ACHN (cell line): ENCODE measurements at regions not wholly inside any gene's neighbourhood (a gene's known extent, or its start where the extent isn't known, plus 50 kb on each side); places are given as distances from the start of the nearest gene placed in this dataset.

Experiments used
- DNase-seq: peaks from one replicate; pipeline ENCODE4 v3.0.0-alpha.2; 2015
- in situ Hi-C: cut with HindIII; loops from 2 replicates; pipeline ENCODE4 v1.10.0; 2017; ENCODE audit warnings: low sequenced_read_pairs, low pct_ligation_motif_present, low pct_unique_long_range_greater_than_20kb

DNA sequence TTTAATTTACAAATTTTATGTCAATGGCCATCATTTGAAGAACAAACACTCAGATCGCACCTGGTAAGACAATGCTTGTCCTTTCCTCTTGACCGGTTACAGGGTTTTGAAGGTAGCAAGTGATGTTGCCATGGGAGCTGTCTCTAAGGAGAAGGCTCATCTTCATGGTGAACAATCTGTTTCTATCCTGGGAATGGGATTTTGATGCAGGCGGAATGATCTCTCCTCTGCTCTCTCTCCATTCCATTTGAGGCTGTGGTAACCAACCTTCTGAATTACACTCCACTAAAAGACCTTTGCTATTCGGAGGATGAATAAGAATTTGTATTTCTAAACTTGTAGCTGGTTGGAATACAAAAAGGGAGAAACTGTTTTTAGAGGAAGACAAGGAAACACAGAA, 57.9 kb upstream of the SLC5A9 start:
- no peak for DNase-seq
- in situ Hi-C loops: no loop called here

- in situ Hi-C loops: no loop called here
- DNase-seq: no peak
These were observed 61.9 kb upstream of the SLC5A9 start for GRCh38 chr1:48160486-48161132.

DNA sequence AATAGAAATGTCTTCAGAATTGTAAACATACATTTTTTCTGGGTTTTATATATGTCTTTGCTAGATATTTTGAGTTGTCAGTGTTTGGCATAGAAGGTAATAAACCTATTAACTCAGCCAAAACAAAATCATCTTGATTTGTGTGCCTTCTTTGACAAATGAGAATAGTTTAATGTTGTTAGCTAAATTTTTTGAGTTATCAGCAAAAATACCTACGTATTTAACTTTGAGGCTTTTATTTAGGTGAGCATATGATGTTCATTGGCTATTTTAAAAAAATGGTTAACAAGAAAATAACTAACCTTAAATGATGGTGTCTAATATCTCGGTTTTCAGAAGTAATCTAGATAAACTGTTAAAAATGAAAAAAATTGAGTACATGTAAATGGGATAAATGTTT, 83.2 kb upstream of the SLC5A9 start:
- DNase-seq: no peak
- in situ Hi-C loops: no loop called here

GRCh38 chr1:48127735-48128685, 94.5 kb upstream of the SLC5A9 start:
- in situ Hi-C loops: no loop called here

DNA sequence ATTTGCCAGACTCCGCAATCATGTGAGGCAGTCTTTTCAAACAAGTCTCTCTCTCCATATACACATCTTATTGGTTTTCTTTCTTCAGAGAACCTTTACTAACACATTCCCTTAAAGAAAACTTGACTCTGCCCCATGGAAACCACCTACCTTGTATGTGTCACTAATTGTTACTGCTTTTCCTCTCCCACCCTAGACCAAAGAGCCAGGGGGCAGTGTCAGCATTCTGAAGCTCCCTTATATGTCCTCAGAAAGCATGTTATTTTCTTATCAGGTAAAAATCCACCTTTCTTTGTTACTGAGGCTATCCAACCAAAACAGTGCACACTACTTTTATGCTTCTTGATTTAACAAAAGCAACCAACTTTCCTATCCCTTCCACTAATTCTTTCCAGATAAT, 98.9 kb upstream of the SLC5A9 start:
- DNase-seq: no peak
- in situ Hi-C loops: no loop called here

More at GRCh38 chr1:48127735-48128685, 94.5 kb upstream of the SLC5A9 start:
- no peak for DNase-seq

- no peak for DNase-seq
- in situ Hi-C loops: no loop called here
These were observed 100.6 kb upstream of the SLC5A9 start for GRCh38 chr1:48121955-48122354.

- in situ Hi-C loops: no loop called here
- no peak for DNase-seq
These were observed 101.9 kb upstream of the SLC5A9 start for GRCh38 chr1:48120621-48121020.

DNA sequence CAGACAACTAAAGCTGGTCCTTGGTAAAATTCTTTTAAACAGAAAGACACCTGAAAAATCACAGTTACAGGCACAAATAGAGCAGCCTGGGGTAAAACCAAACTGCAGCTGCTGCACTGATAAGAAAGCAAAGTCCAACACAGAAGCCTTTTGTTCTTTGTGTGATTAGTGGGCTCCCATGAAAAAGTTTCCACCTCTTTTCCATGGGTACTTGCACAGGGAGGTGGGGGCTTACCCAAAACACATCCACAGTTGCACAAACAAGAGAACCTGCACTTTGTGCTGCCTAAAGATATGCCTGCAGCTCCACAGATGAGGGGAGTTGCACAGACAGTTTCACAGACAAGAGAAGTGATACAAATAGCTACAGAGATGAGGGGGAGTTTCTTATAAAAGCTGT, 106.7 kb upstream of the SLC5A9 start:
- in situ Hi-C loops: no loop called here
- no peak for DNase-seq

DNA sequence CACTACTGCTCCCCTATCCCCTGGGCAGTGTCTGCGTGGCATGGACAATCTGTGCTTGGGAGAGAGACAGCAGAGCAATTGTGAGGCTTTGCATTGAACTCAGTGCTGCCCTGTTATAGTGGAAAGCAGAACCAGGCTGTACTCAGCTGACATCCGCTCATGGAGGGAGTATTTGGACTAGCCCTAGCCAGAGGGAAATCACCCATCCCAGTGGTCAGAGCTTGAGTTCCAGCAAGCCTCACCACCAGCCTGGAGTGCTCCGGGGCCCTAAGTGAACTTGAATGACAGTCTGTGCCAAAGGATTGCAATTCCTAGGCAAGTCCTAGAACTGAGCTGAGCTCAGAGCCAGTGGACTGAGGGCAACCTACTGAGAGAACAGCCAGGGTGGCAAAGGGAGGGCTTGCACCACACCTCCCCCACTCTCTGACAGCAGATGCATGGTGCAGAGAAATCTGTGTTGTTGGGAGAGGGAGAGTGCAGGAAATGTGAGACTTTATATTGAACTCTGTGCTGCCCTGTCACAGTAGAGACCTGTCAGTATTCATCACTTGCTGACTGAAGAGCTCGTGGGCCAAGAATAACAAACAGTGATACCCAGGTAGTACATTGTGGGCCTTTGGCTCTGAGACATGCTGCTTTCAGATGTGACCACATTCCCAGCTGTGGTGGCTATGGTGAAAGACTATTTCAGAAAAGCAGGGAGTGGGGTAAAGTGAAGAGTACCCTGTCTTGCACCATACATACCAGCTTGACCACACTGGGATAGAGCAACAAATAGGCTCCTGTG, 107.7 kb upstream of the SLC5A9 start:
- DNase-seq: no peak
- in situ Hi-C loops: no loop called here

DNA sequence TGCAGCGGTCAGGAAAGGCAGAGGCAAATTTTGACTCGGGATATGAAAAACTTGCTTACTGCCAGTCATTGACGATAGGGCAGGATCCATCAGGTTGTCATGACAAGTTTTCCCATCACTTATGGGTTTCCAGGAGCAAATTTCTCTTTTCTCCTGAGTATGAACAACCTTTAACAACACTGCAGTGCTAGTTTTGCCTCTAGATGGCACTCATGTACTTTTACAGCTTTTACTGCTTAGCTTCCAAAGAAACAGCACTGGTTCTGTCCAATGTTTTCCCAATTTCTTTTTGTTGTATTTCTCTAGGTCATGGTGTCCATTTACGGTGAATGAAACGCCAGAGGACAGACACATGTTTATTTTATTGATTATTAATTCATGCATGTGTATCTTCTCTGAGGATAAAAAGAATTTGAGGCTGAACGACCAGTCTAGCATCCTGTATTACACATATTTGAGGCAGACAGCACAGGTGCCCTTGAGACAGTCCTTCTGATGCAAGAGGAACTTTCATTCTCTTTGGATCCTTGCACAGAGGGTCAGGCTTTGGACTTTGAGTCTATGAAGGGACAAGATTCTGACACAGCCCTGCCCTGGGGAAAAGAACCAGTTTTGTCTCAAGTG, 112.3 kb upstream of the TRABD2B start:
- DNase-seq: peak; percentile 56
- in situ Hi-C loops: no loop called here

DNA sequence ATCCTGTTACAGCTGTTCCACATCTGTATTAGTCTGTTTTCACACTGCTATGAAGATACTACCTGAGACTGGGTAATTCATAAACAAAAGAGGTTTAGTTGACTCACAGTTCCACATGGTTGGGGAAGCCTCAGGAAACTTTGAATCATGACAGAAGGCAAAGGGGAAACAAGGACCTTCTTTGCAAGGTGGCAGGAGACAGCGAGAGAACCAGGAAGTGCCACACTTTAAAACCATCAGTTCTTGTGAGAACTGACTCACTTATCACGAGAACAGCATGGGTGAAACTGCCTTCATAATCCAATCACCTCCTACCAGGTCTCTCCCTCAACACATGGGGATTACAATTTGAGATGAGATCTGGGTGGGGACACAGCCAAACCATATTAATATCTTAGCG, 110.3 kb upstream of the TRABD2B start:
- in situ Hi-C loops: no loop called here

GRCh38 chr1:48106049-48106448, 108.9 kb upstream of the TRABD2B start:
- in situ Hi-C loops: no loop called here

More for the DNA sequence above, 110.3 kb upstream of the TRABD2B start:
- DNase-seq: no peak

DNA sequence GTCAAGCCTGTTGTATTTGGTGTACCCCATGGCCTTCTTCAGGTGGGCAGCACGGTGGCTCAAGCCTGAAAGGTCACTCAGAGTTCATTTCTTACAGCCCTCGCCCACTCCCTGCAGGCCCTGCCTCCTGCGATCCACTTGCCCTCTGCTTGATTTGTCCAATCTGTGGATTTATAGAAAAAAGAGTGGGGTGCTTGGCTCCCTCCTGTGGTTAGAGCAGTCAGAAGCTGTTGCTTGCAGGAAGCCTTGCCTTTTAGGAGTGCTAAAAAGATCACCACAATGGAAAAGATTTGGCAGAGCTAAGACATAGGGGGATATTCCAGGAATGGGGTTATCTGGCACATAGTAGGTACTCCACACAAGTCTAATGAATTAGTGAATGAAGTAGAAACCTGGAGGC, 108.0 kb upstream of the TRABD2B start:
- peak; percentile 53 for DNase-seq
- in situ Hi-C loops: no loop called here

More at GRCh38 chr1:48106049-48106448, 108.9 kb upstream of the TRABD2B start:
- DNase-seq: no peak

DNA sequence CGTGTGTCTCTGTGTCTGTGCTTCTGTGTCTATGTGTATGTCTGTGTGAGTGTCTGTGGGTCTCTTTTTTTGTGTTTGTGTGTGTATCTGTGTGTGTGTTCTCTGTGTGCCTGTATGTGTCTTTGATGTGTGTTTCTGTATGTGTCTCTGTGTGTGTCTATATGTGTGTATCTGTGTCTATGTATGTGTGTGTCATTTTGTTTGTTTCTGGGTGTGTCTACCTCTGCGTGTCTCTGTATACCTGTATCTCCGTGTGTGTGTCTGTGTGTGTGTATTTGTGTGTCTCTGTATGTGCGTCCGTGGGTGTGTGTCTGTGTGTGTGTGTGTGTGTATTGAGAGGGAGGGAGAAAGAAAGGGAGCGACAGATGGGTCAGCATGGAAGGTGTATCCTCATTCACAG, 106.3 kb upstream of the TRABD2B start:
- in situ Hi-C loops: no loop called here
- no peak for DNase-seq

DNA sequence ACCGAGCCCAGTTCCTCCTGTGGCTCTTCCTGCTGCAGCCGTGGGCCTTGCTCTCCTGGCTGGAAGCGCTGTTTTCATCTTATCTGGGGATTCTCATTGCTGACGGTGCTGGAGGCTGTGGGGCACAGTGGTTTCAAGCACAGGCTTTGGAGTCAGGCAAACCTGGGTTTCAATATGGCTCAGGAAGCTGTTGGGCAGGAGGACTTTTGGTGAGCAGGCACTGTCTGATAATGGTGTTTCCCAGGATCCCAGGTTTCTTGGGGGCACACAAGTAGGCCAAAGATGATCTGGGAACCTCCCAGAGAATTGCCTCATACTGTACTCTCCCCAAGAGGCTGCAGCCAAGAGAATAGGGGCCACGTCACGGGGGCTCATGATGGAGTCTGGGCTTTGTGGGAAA, 105.6 kb upstream of the TRABD2B start:
- in situ Hi-C loops: no loop called here
- DNase-seq: no peak

DNA sequence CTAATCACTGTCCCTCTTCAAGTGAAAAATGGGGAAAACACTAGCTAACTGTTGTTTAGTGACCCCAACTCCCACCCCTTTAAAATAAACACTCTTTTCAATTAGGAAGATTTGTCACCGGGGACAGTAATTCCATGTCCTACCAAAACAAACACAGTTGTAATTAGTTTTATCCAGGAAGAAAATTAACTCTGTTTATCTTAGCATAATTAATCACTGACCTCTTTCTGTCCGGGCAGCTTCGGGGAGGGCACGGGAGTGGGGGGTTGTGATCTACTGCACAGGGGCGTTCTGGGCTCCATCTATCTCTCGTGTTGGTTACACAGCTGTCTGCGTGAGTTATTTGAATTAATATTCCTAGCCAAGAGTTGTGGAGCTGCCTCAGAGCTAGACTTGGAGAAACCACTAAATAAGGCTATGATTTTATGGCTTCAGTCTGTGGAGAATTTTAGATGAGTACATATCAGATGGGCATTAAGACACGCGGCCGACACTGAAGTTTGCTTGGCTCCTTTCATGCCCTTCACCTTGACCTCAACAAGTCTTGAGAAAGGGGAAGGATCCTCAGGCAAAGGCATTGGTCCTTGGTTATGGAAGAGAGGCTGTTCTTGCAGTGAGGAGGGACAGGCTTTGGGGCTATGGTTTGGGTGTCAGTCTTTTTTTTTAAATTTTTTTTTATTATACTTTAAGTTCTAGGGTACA, 102.0 kb upstream of the TRABD2B start:
- no peak for DNase-seq
- in situ Hi-C loops: no loop called here

GRCh38 chr1:48093696-48094528, 96.7 kb upstream of the TRABD2B start:
- peak; percentile 67 for DNase-seq
- in situ Hi-C loops: no loop called here
